Psoas muscle (tissue), 7 donors: ENCODE measurements at regions not wholly inside any gene's neighbourhood (a gene's known extent, or its start where the extent isn't known, plus 50 kb on each side); places are given as distances from the start of the nearest gene placed in this dataset.

Experiments
- ATAC-seq, 4 donors: fragments of 200-7000 bp; cut with Tn5 transposase; one replicate each; pipeline ENCODE4 v1.9.1; 2020; ENCODE audit warnings: moderate library complexity in 3 of 4, mild to moderate bottlenecking in 2 of 4
- DNase-seq, 2 donors: peaks; one replicate each; pipeline ENCODE4 v3.0.0-alpha.2; 2020
- H3K27ac ChIP-seq: fragments of 200-600 bp; one replicate; pipeline ENCODE4 v1.8.0; 2022
- H3K27me3 ChIP-seq, 3 donors: fragments of 200-600 bp in 1 of 3; one replicate each; pipeline versions ENCODE4 v1.6.1 to v1.8.0; 2013 to 2022; ENCODE audit warnings: low read length in 2 of 3, mild to moderate bottlenecking in 2 of 3, moderate library complexity in 1 of 3; ENCODE audit not compliant: insufficient read depth in 3 of 3
- H3K36me3 ChIP-seq, 2 donors: fragments of 200-600 bp in 1 of 2; one replicate each; pipeline versions ENCODE4 v1.6.1 to v1.8.0; 2013 to 2022; ENCODE audit warnings: low read depth in 1 of 2, mild to moderate bottlenecking in 1 of 2, moderate library complexity in 1 of 2; ENCODE audit not compliant: insufficient read depth in 1 of 2
- H3K4me1 ChIP-seq: fragments of 200-600 bp; one replicate; pipeline ENCODE4 v1.8.0; 2022
- H3K4me3 ChIP-seq: fragments of 200-600 bp; one replicate; pipeline ENCODE4 v1.8.0; 2022; ENCODE audit warnings: mild to moderate bottlenecking
- H3K9me3 ChIP-seq: fragments of 200-600 bp; one replicate; pipeline ENCODE4 v1.8.0; 2022
- WGBS, 3 donors: extraction: QIAGEN DNeasy Blood & Tissue Kit; methylation state at CpG; one replicate each; pipeline versions ENCODE4 v1.1.6 to v1.1.7; 2013; 5-methylcytosine and 5-hydroxymethylcytosine counted together
- intact Hi-C, 2 donors: fragments of 100-400 bp; cut with DNase I; formaldehyde crosslinking; loops; one replicate each; pipeline versions ENCODE4 v1.11.0 to v1.14.2; 2022
- TF ChIP-seq, protein P1 (sequence below): fragments of 200-600 bp; IDR thresholded peaks from one replicate; pipeline ENCODE4 v1.8.0; 2022; ENCODE audit warnings: antibody characterized with exemption
- donor health status: healthy with polysubstance abuse.
- donor health status: DM: no; HTN: no; CAD: no; lungs with moderate emphysema.
- donor health status: Bipolar disorder and iron deficiency.
- donor health status: healthy.
- donor health status: DM: yes; HTN: yes; CAD: no.
- donor health status: DM: no; HTN: no; CAD: no.
- donor health status: DM: yes; HTN: yes; CAD: no.

DNA sequence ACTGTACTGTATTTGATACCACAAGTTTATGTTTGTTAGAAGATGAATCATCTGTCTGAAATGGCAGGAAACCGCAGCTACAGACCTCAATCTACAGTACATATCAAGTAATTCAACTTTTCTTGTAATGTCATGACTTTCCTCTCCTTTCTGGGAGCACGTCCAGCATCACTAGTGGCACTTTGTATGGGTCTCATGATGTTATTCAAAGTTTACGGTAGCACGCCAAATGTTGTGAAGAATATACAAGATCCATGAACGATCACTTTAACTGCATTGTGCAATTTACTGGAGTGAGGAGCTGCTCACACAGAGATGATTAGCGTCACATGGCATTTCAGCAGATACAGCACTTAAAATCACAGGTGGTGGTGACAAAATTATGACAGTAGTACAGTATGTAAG, 257.8 kb upstream of the GNAI1 start:
- WGBS, 3 donors = 81 to 85% (median 81%) methylated on average over 6 of the region's 6 CpGs
- Histone ChIP-seq H3K4me3 (no peak overlapping the region), H3K27ac (no peak overlapping the region), H3K27me3 (peaks cover 0 to 2% (median 0%) of the 10 kb centered on the region in 3 donors), H3K4me1 (no peaks in the 10 kb centered on the region), H3K9me3 (no peaks in the 10 kb centered on the region), H3K36me3 (no peaks in the 10 kb centered on the region)
- ATAC-seq = no peak
- no peak for DNase-seq
- intact Hi-C loops = no loop called here
- TF ChIP-seq, protein P1, sequence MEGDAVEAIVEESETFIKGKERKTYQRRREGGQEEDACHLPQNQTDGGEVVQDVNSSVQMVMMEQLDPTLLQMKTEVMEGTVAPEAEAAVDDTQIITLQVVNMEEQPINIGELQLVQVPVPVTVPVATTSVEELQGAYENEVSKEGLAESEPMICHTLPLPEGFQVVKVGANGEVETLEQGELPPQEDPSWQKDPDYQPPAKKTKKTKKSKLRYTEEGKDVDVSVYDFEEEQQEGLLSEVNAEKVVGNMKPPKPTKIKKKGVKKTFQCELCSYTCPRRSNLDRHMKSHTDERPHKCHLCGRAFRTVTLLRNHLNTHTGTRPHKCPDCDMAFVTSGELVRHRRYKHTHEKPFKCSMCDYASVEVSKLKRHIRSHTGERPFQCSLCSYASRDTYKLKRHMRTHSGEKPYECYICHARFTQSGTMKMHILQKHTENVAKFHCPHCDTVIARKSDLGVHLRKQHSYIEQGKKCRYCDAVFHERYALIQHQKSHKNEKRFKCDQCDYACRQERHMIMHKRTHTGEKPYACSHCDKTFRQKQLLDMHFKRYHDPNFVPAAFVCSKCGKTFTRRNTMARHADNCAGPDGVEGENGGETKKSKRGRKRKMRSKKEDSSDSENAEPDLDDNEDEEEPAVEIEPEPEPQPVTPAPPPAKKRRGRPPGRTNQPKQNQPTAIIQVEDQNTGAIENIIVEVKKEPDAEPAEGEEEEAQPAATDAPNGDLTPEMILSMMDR = no peak

DNA sequence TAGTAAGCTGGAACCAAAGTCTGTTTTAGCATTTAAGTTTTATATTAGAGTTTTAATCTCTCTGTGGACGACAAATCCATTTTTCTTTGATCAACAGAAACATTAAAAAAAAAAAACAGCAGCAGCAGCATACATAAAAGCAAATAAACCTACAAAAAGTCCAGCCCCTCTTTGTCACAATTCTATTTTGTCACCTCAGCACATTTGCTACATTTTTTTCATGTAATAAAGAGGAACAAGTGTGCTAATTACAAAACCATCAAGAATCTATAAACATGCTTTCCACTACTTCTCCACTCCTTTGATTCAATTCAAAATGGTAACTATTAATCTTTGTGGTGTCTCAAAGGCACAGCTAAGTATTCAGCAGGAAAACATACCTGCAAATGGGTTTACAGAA, 259.8 kb upstream of the GNAI1 start:
- 45 to 58% (median 46%) methylated on average over 1 of the region's 1 CpG for WGBS, 3 donors

GRCh38 chr7:79872176-79872575, 262.5 kb upstream of the GNAI1 start:
- Histone ChIP-seq H3K27me3 (no peaks in the 10 kb centered on the region), H3K27ac (no peak overlapping the region), H3K9me3 (no peaks in the 10 kb centered on the region), H3K4me3 (no peak overlapping the region), H3K4me1 (no peaks in the 10 kb centered on the region), H3K36me3 (no peaks in the 10 kb centered on the region)
- WGBS, 3 donors = 21 to 33% (median 28%) methylated on average over 2 of the region's 2 CpGs
- no peak for ATAC-seq
- TF ChIP-seq, protein P1 = no peak
- no peak for DNase-seq
- intact Hi-C loops = no loop called here

More for the DNA sequence above, 259.8 kb upstream of the GNAI1 start:
- Histone ChIP-seq H3K27ac (no peak overlapping the region), H3K4me1 (no peaks in the 10 kb centered on the region), H3K4me3 (no peak overlapping the region), H3K9me3 (no peaks in the 10 kb centered on the region), H3K36me3 (no peaks in the 10 kb centered on the region), H3K27me3 (peaks cover 0 to 2% (median 0%) of the 10 kb centered on the region in 3 donors)
- intact Hi-C loops = no loop called here
- DNase-seq (no peak), ATAC-seq (no peak)
- TF ChIP-seq, protein P1 = no peak

- no peak for DNase-seq
- Histone ChIP-seq H3K27ac (no peak overlapping the region), H3K27me3 (no peaks in the 10 kb centered on the region), H3K4me1 (no peaks in the 10 kb centered on the region), H3K9me3 (no peaks in the 10 kb centered on the region), H3K36me3 (no peaks in the 10 kb centered on the region), H3K4me3 (no peak overlapping the region)
- TF ChIP-seq, protein P1 = no peak
- ATAC-seq = no peak
- intact Hi-C loops = no loop called here
- 48 to 53% (median 48%) methylated on average over 3 of the region's 3 CpGs for WGBS, 3 donors
Observed at GRCh38 chr7:79868010-79868409, 266.6 kb upstream of the GNAI1 start.

GRCh38 chr7:79862447-79863210, 272.0 kb upstream of the GNAI1 start:
- TF ChIP-seq, protein P1 = no peak
- no peak overlapping the region for H3K4me3 ChIP-seq
- ATAC-seq (no peak), DNase-seq (no peak)
- H3K4me1 ChIP-seq = no peaks in the 10 kb centered on the region
- intact Hi-C loops = no loop called here
- whole genome bisulfite sequencing, 3 donors = 45 to 56% (median 53%) methylated on average over 5 of the region's 5 CpGs
- H3K27ac ChIP-seq = no peak overlapping the region
- no peaks in the 10 kb centered on the region for H3K36me3 ChIP-seq
- H3K27me3 ChIP-seq = no peaks in the 10 kb centered on the region
- no peaks in the 10 kb centered on the region for H3K9me3 ChIP-seq
